OCI-LY7 (cell line): ENCODE measurements at regions not wholly inside any gene's neighbourhood (a gene's known extent, or its start where the extent isn't known, plus 50 kb on each side); places are given as distances from the start of the nearest gene placed in this dataset.

Source experiments
- BruUV-seq: library from RNA; stranded (reverse); fragments of 400-500 nt; replicated peaks from 2 replicates; lab custom pipeline; 2021; lab: Mats Ljungman, UMichigan
- CTCF ChIA-PET: fragments of 300-600 bp; sonication (Branson Sonifier 250); formaldehyde crosslinking; loops from one replicate; lab custom pipeline; 2022; ENCODE audit warnings: antibody characterized with exemption; ENCODE audit not compliant: unreplicated experiment; lab: Charles Lee
- POLR2A ChIA-PET: fragments of 300-600 bp; sonication (Branson Sonifier 250); formaldehyde crosslinking; loops from one replicate; lab custom pipeline; 2022; ENCODE audit warnings: antibody characterized with exemption; lab: Charles Lee
- DNase-seq: peaks from one replicate; pipeline ENCODE4 v3.0.0-alpha.2; 2015; ENCODE audit warnings: low spot score
- H2AFZ ChIP-seq: fragments of 200-600 bp; sonication (generic), shearing (Covaris generic); 2 replicates; pipeline ENCODE4 v1.6.1; 2014; ENCODE audit warnings: mild to moderate bottlenecking, antibody characterized with exemption, low read length, moderate library complexity
- H3K27ac ChIP-seq: fragments of 200-600 bp; sonication (generic); 2 replicates; pipeline ENCODE4 v1.5.1; 2014; ENCODE audit warnings: mixed run types, low read depth, mild to moderate bottlenecking, moderate library complexity, low read length, inconsistent platforms; ENCODE audit not compliant: poor library complexity, severe bottlenecking
- H3K36me3 ChIP-seq: fragments of 200-600 bp; sonication (generic); 2 replicates; pipeline ENCODE4 v1.6.1; 2014; ENCODE audit warnings: mild to moderate bottlenecking, antibody characterized with exemption, low read length, moderate library complexity, mixed read lengths; ENCODE audit not compliant: insufficient read depth
- H3K4me1 ChIP-seq: fragments of 200-600 bp; sonication (generic); 2 replicates; pipeline ENCODE4 v1.5.1; 2014; ENCODE audit warnings: mild to moderate bottlenecking, low read length; ENCODE audit not compliant: insufficient read depth, poor library complexity, severe bottlenecking
- H3K4me2 ChIP-seq: fragments of 200-600 bp; sonication (generic); 2 replicates; pipeline ENCODE4 v1.6.1; 2014; ENCODE audit warnings: mild to moderate bottlenecking, low read length
- H3K4me3 ChIP-seq: fragments of 200-600 bp; sonication (generic); 2 replicates; pipeline ENCODE4 v1.5.1; 2014; ENCODE audit warnings: mild to moderate bottlenecking, low read depth, low read length; ENCODE audit not compliant: poor library complexity, severe bottlenecking
- H3K79me2 ChIP-seq: fragments of 200-600 bp; sonication (generic); 2 replicates; pipeline ENCODE4 v1.6.1; 2016; ENCODE audit warnings: low read depth, mild to moderate bottlenecking, low read length, moderate library complexity, mixed read lengths; ENCODE audit not compliant: insufficient read depth
- H3K9me2 ChIP-seq: fragments of 200-600 bp; sonication (generic); 2 replicates; pipeline ENCODE4 v1.6.1; 2016; ENCODE audit warnings: mild to moderate bottlenecking, low read length, mixed read lengths; ENCODE audit not compliant: insufficient read depth
- H3K9me3 ChIP-seq: fragments of 200-600 bp; sonication (generic); 2 replicates; pipeline ENCODE4 v1.6.1; 2014; ENCODE audit warnings: mild to moderate bottlenecking, mixed run types, low read length, mixed read lengths
- H4K20me1 ChIP-seq: fragments of 200-600 bp; sonication (generic); 2 replicates; pipeline ENCODE4 v1.6.1; 2014; ENCODE audit warnings: mild to moderate bottlenecking, antibody characterized with exemption, low read length, moderate library complexity, mixed read lengths; ENCODE audit not compliant: insufficient read depth
- EZH2phosphoT487 ChIP-seq: fragments of 200-600 bp; sonication (generic); IDR thresholded peaks from 2 replicates; pipeline ENCODE4 v1.6.1; 2018; ENCODE audit warnings: low read depth, borderline replicate concordance, mild to moderate bottlenecking, mixed run types, antibody characterized with exemption, low read length, moderate library complexity, mixed read lengths
- intact Hi-C: fragments of 100-400 bp; cut with micrococcal nuclease; formaldehyde crosslinking; loops from one replicate; pipeline ENCODE4 v1.10.0; 2022; ENCODE audit not compliant: unreplicated experiment
- TF ChIP-seq, protein P1 (sequence below): fragments of 200-600 bp; sonication (generic); conservative IDR thresholded peaks from 2 replicates; pipeline ENCODE4 v1.5.1; 2014; ENCODE audit warnings: mild to moderate bottlenecking, antibody characterized with exemption, low read length, moderate library complexity, mixed read lengths

DNA sequence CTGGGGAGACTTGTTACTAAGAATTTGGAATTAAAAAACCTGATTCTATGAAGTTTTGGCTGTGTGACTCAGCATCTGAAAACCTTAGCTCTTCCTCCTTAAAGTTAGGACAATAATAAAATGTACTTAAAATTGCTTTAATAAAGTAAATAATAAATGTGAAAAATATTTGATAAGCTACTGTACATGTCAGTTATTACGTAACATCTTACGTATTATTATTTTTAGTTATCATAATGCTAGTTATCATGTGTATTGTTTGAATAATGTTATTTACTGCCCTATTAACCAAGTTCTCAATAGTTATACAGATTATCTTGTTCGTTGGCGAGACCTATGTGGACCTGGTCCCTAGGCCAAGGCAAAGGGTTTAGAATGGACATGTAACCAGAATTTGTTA is 449.2 kb upstream of the ADGRL3 start:
- CTCF ChIA-PET = no interaction called here
- DNase-seq = no peak

DNA sequence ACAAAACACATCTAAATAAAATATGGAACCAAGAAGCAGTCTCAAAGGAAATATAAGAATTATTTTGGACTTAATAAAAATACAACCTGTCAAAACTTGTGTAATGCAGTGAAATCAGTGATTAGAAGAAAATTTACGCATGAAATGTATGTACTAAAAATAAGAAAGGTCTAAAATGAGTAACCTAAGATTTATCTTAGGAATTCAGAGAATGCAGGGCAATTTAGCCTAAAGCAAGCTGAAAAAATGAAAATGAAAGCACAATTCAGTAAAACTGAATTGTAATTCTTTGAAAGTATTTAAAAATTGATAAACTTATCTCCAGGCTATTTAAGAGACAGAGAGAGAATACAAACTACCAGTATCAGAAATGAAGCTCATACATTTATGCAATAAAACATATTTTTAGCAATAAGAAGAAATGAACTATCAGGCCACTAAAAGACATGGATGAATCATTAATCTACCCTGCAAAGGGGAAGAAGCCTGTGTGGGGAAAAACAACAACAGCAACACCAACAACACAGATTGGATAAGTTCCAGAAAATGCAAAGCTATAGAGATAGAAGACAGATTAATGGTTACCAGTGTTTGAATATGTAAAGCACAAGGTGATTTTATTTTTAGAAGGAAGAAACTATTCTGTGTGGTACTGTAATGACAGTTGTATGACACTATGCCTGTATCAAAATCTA is 442.0 kb upstream of the ADGRL3 start:
- Histone ChIP-seq H3K4me2 (no peak overlapping the region), H3K79me2 (no peaks in the 10 kb centered on the region), H3K4me1 (no peaks in the 10 kb centered on the region), H3K36me3 (no peaks in the 10 kb centered on the region), H4K20me1 (no peaks in the 10 kb centered on the region), H2AFZ (no peak overlapping the region), H3K27ac (no peak overlapping the region), H3K4me3 (no peak overlapping the region), H3K9me2 (no peaks in the 10 kb centered on the region), H3K9me3 (no peaks in the 10 kb centered on the region)
- no peak for DNase-seq
- ChIA-PET POLR2A (interaction anchor here (0.6 kb wide), 1 partner anchor 167 kb away, joined by 4 read pairs; no protein-coding TSS in a partner anchor), CTCF (no interaction called here)
- TF ChIP-seq, protein P1, sequence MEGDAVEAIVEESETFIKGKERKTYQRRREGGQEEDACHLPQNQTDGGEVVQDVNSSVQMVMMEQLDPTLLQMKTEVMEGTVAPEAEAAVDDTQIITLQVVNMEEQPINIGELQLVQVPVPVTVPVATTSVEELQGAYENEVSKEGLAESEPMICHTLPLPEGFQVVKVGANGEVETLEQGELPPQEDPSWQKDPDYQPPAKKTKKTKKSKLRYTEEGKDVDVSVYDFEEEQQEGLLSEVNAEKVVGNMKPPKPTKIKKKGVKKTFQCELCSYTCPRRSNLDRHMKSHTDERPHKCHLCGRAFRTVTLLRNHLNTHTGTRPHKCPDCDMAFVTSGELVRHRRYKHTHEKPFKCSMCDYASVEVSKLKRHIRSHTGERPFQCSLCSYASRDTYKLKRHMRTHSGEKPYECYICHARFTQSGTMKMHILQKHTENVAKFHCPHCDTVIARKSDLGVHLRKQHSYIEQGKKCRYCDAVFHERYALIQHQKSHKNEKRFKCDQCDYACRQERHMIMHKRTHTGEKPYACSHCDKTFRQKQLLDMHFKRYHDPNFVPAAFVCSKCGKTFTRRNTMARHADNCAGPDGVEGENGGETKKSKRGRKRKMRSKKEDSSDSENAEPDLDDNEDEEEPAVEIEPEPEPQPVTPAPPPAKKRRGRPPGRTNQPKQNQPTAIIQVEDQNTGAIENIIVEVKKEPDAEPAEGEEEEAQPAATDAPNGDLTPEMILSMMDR = no peak
- no peak for TF ChIP-seq EZH2phosphoT487
- BruUV-seq = no TSS peak
- intact Hi-C loops = no loop called here

More for the DNA sequence above, 449.2 kb upstream of the ADGRL3 start:
- TF ChIP-seq, protein P1 = no peak
- no peak for TF ChIP-seq EZH2phosphoT487
- POLR2A ChIA-PET = interaction anchor here (0.6 kb wide), 1 partner anchor 61 kb away, joined by 5 read pairs; no protein-coding TSS in a partner anchor
- intact Hi-C loops = no loop called here
- no peak overlapping the region for H3K4me3 ChIP-seq
- BruUV-seq = no TSS peak
- no peak overlapping the region for H3K4me2 ChIP-seq
- H3K4me1 ChIP-seq = no peaks in the 10 kb centered on the region
- H3K27ac ChIP-seq = no peak overlapping the region
- H4K20me1 ChIP-seq = no peaks in the 10 kb centered on the region
- no peaks in the 10 kb centered on the region for H3K9me3 ChIP-seq
- H2AFZ ChIP-seq = no peak overlapping the region
- no peaks in the 10 kb centered on the region for H3K36me3 ChIP-seq
- H3K79me2 ChIP-seq = no peaks in the 10 kb centered on the region
- no peaks in the 10 kb centered on the region for H3K9me2 ChIP-seq

DNA sequence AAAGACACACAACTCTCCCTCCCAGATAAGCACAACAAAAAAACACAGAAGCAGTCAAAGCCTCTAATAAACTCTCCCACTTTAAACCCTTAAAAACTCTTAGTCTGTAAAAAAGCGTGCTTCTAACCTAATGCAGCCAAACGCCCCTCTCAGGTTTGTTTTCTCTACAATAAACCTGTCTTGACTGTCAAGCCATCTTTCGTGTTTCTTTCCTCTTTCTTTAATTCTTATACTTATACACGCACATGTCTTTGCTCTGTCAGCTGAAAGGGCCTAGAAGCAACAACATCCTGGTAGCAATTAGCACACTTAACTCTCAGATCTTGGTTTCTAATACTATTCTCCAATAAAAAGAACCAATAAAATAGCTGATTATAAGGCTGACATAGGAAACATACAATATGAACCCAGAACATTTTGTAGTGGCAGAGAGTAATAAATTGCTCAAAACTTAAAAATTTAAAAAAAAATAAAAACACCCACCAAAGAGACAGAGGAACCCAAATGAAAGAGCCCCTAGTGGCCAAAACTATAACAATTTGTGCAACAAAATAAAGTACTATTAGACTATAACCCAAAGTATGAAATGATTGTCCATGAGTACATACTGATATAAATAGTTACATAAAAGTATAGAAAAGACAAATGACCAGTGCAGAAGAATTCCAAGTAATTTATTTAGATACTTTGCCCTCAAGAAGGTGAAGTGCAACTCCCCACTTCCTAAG is 440.4 kb upstream of the ADGRL3 start:
- BruUV-seq = no TSS peak
- intact Hi-C loops = no loop called here
- TF ChIP-seq EZH2phosphoT487 = no peak
- TF ChIP-seq, protein P1 = peak; percentile 69
- Histone ChIP-seq H3K79me2 (no peaks in the 10 kb centered on the region), H3K4me2 (no peak overlapping the region), H3K4me3 (no peak overlapping the region), H2AFZ (no peak overlapping the region), H3K9me2 (no peaks in the 10 kb centered on the region), H4K20me1 (no peaks in the 10 kb centered on the region), H3K9me3 (no peaks in the 10 kb centered on the region), H3K4me1 (no peaks in the 10 kb centered on the region), H3K36me3 (no peaks in the 10 kb centered on the region), H3K27ac (no peak overlapping the region)
- POLR2A ChIA-PET = no interaction called here
- CTCF ChIA-PET = no interaction called here
- no peak for DNase-seq
